Thyroid gland (tissue), 4 donors: ENCODE measurements at regions not wholly inside any gene's neighbourhood (a gene's known extent, or its start where the extent isn't known, plus 50 kb on each side); places are given as distances from the start of the nearest gene placed in this dataset.

Source experiments
- DNase-seq, 2 donors: peaks; one replicate each; pipeline ENCODE4 v3.0.0-alpha.2; 2019
- H3K27ac ChIP-seq, 3 donors: fragments of 200-600 bp; sonication (generic); 1 replicate in 2 of 3; 2 replicates in 1 of 3; pipeline ENCODE4 v1.5.1; 2016 to 2019; ENCODE audit warnings: mild to moderate bottlenecking in 1 of 3, moderate library complexity in 1 of 3
- H3K27me3 ChIP-seq: fragments of 200-600 bp; sonication (generic); one replicate; pipeline ENCODE4 v1.5.1; 2019
- H3K36me3 ChIP-seq, 2 donors: fragments of 200-600 bp; sonication (generic); one replicate each; pipeline ENCODE4 v1.5.1; 2016 to 2019
- H3K4me1 ChIP-seq, 2 donors: fragments of 200-600 bp; sonication (generic); one replicate each; pipeline ENCODE4 v1.5.1; 2017 to 2019
- H3K4me3 ChIP-seq, 3 donors: fragments of 200-600 bp; sonication (generic); replicated peaks in 1 of 3; 1 replicate in 2 of 3; 2 replicates in 1 of 3; pipeline ENCODE4 v1.5.1; 2016; ENCODE audit warnings: mild to moderate bottlenecking in 1 of 3
- H3K9me3 ChIP-seq: fragments of 200-600 bp; sonication (generic); one replicate; pipeline ENCODE4 v1.5.1; 2017
- POLR2A ChIP-seq, 2 donors: fragments of 450-650 bp; IDR thresholded peaks; one replicate each; pipeline ENCODE4 v1.6.1; 2017; ENCODE audit warnings: antibody characterized with exemption in 2 of 2, mild to moderate bottlenecking in 2 of 2, moderate library complexity in 1 of 2
- WGBS, 2 donors: methylation state at CpG; one replicate each; pipeline ENCODE4 v1.1.5; 2017; 5-methylcytosine and 5-hydroxymethylcytosine counted together
- intact Hi-C: fragments of 100-400 bp; cut with DNase I; formaldehyde crosslinking; loops from one replicate; pipeline ENCODE4 v1.15.1; 2023
- TF ChIP-seq, protein P1 (sequence below), 6 experiments: fragments of 200-600 bp in 3 of 6; fragments of 450-650 bp in 3 of 6; sonication (generic) in 3 of 6; IDR thresholded peaks; one replicate each; pipeline ENCODE4 v1.5.1; 2016 to 2019; ENCODE audit warnings: antibody characterized with exemption in 6 of 6, mild to moderate bottlenecking in 2 of 6, inconsistent platforms in 1 of 6, moderate library complexity in 1 of 6

DNA sequence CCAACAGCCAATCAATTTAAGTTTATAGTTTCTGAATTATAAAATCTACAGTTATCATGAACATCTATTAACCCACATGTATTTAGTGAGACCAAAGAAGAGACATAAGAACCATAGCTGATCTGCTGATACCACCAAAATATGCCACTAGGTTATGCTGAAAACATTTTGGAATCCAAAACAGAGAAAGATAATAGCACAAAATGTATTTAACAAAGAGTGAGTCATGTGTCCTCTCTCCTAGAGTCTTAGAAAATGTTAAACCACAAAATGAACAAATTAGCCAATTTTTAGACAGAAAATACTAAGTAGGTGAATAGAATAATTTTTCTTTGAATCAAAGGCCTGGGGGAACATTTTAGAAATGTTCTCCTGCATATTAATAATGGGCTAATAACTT lies 527.5 kb downstream of the GPAM start:
- Histone ChIP-seq H3K27ac (no peak overlapping the region), H3K4me3 (no peak overlapping the region), H3K27me3 (no peaks in the 10 kb centered on the region), H3K9me3 (no peaks in the 10 kb centered on the region), H3K36me3 (no peaks in the 10 kb centered on the region), H3K4me1 (no peaks in the 10 kb centered on the region)
- TF ChIP-seq, protein P1, sequence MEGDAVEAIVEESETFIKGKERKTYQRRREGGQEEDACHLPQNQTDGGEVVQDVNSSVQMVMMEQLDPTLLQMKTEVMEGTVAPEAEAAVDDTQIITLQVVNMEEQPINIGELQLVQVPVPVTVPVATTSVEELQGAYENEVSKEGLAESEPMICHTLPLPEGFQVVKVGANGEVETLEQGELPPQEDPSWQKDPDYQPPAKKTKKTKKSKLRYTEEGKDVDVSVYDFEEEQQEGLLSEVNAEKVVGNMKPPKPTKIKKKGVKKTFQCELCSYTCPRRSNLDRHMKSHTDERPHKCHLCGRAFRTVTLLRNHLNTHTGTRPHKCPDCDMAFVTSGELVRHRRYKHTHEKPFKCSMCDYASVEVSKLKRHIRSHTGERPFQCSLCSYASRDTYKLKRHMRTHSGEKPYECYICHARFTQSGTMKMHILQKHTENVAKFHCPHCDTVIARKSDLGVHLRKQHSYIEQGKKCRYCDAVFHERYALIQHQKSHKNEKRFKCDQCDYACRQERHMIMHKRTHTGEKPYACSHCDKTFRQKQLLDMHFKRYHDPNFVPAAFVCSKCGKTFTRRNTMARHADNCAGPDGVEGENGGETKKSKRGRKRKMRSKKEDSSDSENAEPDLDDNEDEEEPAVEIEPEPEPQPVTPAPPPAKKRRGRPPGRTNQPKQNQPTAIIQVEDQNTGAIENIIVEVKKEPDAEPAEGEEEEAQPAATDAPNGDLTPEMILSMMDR (IDR thresholded peaks at IDR 0.05), result no peak
- TF ChIP-seq POLR2A (IDR thresholded peaks at IDR 0.05), result no peak
- intact Hi-C loops, result no loop called here
- no peak for DNase-seq

DNA sequence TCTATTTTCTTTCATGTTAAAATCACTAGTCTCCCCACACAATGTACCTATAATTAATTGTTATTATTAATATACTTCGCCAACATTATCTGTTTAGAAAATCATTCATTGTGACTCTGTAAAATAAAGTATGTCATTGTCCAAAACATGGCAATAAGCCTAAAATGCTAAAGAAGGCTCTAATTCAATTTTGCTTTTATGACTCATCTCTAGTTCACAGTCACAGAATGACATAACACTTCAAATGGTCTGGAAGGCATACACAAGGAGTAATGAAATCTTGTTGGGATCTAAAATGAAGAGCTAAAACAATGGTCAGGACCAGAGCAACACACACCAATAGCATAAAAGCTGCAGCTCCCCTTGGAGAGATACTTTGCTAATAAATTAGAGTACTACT lies 505.8 kb downstream of the GPAM start:
- TF ChIP-seq POLR2A (IDR thresholded peaks at IDR 0.05), result no peak
- TF ChIP-seq, protein P1 (IDR thresholded peaks at IDR 0.05), result no peak
- H3K9me3 ChIP-seq, result no peaks in the 10 kb centered on the region
- H3K36me3 ChIP-seq, result no peaks in the 10 kb centered on the region
- H3K4me3 ChIP-seq, result no peak overlapping the region
- no peak overlapping the region for H3K27ac ChIP-seq
- DNase-seq, result no peak
- WGBS, 2 donors, result 87 to 94% methylated on average over 1 of the region's 1 CpG
- no peaks in the 10 kb centered on the region for H3K4me1 ChIP-seq
- H3K27me3 ChIP-seq, result no peaks in the 10 kb centered on the region
- intact Hi-C loops, result no loop called here

DNA sequence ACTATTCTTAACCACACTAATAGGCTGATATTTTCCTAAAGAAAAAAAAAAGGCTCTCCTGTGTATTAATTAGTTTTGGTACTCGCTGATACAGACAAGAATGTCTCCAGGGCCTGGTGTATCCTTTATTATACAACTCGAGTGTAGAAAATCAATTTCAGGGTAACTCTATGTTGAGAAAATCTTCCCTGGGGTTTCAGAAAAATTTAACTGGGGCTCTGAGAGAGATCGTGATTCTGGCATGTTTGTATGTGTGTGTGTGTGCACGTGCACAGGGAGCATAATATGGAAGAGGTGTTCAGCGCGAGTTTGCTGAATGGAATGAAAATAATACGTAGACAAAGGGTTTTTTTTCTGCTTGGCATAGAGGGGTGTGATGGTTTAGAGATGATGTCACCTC lies 496.8 kb downstream of the GPAM start:
- no peak for TF ChIP-seq POLR2A (IDR thresholded peaks at IDR 0.05)
- TF ChIP-seq, protein P1 (IDR thresholded peaks at IDR 0.05), result no peak
- WGBS, 2 donors, result 83% methylated on average over 7 of the region's 7 CpGs
- Histone ChIP-seq H3K4me3 (no peak overlapping the region), H3K4me1 (no peaks in the 10 kb centered on the region), H3K9me3 (no peaks in the 10 kb centered on the region), H3K36me3 (no peaks in the 10 kb centered on the region), H3K27ac (no peak overlapping the region), H3K27me3 (no peaks in the 10 kb centered on the region)
- no peak for DNase-seq
- intact Hi-C loops, result no loop called here

DNA sequence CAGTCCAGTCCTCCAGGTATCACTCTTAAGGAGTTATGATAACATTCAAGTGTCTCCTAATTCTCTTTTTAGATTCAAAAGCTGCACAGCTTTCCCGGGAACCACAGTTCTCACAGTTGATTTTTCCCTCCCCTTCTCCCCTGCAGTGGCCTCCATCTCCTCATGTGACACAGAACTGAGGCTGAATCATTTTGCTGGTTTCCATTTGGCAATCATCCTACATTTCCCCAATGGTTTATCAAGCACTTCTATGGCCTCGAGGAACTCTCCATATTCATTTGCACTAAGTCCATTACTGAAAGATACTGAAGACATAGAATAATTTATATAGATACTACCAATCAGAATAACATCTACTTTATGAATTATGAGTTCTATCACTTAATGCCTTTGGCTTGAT lies 484.9 kb downstream of the GPAM start:
- H3K36me3 ChIP-seq, result no peaks in the 10 kb centered on the region
- intact Hi-C loops, result no loop called here
- H3K27me3 ChIP-seq, result no peaks in the 10 kb centered on the region
- WGBS, 2 donors, result 63 to 66% methylated on average over 2 of the region's 2 CpGs
- no peaks in the 10 kb centered on the region for H3K4me1 ChIP-seq
- no peak for DNase-seq
- no peak for TF ChIP-seq POLR2A (IDR thresholded peaks at IDR 0.05)
- TF ChIP-seq, protein P1 (IDR thresholded peaks at IDR 0.05), result no peak
- no peak overlapping the region for H3K4me3 ChIP-seq
- H3K27ac ChIP-seq, result no peak overlapping the region
- H3K9me3 ChIP-seq, result no peaks in the 10 kb centered on the region

DNA sequence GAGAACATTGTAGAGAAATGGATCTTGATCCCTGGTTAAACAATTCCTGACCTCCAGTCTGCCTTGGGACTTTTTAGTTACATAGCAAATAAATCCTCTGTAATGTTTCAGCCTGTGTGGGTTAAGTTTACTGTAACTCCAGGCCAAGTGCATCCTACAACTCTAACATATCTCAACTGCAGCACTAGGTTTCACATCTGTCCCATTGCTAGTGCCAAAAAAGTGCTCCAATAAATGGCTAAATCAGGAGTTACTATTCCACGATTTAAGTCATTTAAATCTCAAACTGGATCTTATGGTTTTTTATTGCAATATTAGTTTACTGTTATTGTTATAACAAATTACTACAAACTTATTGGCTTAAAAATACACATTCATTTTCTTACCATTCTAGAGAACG lies 479.6 kb downstream of the GPAM start:
- H3K36me3 ChIP-seq, result no peaks in the 10 kb centered on the region
- H3K27ac ChIP-seq, result no peak overlapping the region
- H3K4me1 ChIP-seq, result no peaks in the 10 kb centered on the region
- H3K27me3 ChIP-seq, result no peaks in the 10 kb centered on the region
- 83 to 86% methylated on average over 2 of the region's 2 CpGs for WGBS, 2 donors
- DNase-seq, result no peak
- TF ChIP-seq, protein P1 (IDR thresholded peaks at IDR 0.05), result no peak
- TF ChIP-seq POLR2A (IDR thresholded peaks at IDR 0.05), result no peak
- no peaks in the 10 kb centered on the region for H3K9me3 ChIP-seq
- H3K4me3 ChIP-seq, result no peak overlapping the region
- intact Hi-C loops, result no loop called here
